Panc1 (cell line): ENCODE measurements at regions not wholly inside any gene's neighbourhood (a gene's known extent, or its start where the extent isn't known, plus 50 kb on each side); places are given as distances from the start of the nearest gene placed in this dataset.

Source experiments
- ATAC-seq: fragments of 200-7000 bp; cut with Tn5 transposase; 2 replicates; pipeline ENCODE4 v1.9.1; 2020; ENCODE audit warnings: mild to moderate bottlenecking, moderate library complexity
- BruUV-seq: library from RNA; stranded (reverse); fragments of 400-500 nt; replicated peaks from 2 replicates; lab custom pipeline; 2021; lab: Mats Ljungman, UMichigan
- CTCF ChIA-PET: fragments of 300-600 bp; sonication (Branson Sonifier 250); formaldehyde crosslinking; loops from one replicate; lab custom pipeline; 2022; ENCODE audit warnings: antibody characterized with exemption; lab: Charles Lee
- POLR2A ChIA-PET: fragments of 300-600 bp; sonication (Branson Sonifier 250); formaldehyde crosslinking; loops from one replicate; lab custom pipeline; 2022; ENCODE audit warnings: antibody characterized with exemption; lab: Charles Lee
- DNase-seq: peaks from one replicate; pipeline ENCODE4 v3.0.0-alpha.2; 2010; ENCODE audit warnings: low read depth, low spot score
- H3K27ac ChIP-seq: 2 replicates; pipeline ENCODE4 v1.5.1; 2011; ENCODE audit warnings: mild to moderate bottlenecking, low read length, inconsistent platforms
- H3K27me3 ChIP-seq: fragments of 200-500 bp; sonication (Bioruptor generic); 2 replicates; pipeline ENCODE4 v1.6.0; 2014; ENCODE audit warnings: low read length, inconsistent platforms; ENCODE audit not compliant: control insufficient read depth, insufficient read depth
- H3K36me3 ChIP-seq: fragments of 200-500 bp; sonication (Bioruptor generic); 2 replicates; pipeline ENCODE4 v1.5.1; 2014; ENCODE audit warnings: inconsistent platforms, mild to moderate bottlenecking, low read length, moderate library complexity; ENCODE audit not compliant: control insufficient read depth, insufficient read depth
- H3K4me1 ChIP-seq: 2 replicates; pipeline ENCODE4 v1.5.1; 2011; ENCODE audit warnings: inconsistent platforms, mild to moderate bottlenecking, low read length, moderate library complexity; ENCODE audit not compliant: control insufficient read depth, insufficient read depth
- H3K4me3 ChIP-seq, 2 experiments: 2 replicates each; pipeline ENCODE4 v1.5.1; 2011 to 2012; ENCODE audit warnings: low read depth in 2 of 2, low read length in 2 of 2, mild to moderate bottlenecking in 2 of 2, inconsistent platforms in 1 of 2, moderate library complexity in 1 of 2
- H3K9me3 ChIP-seq: fragments of 200-500 bp; sonication (Bioruptor generic); 2 replicates; pipeline ENCODE4 v1.5.1; 2014; ENCODE audit warnings: low read depth, mild to moderate bottlenecking, inconsistent platforms, low read length, moderate library complexity; ENCODE audit not compliant: control insufficient read depth, insufficient read depth
- POLR2AphosphoS5 ChIP-seq: IDR thresholded peaks from 2 replicates; pipeline ENCODE4 v1.6.1; 2012; ENCODE audit warnings: mild to moderate bottlenecking, low read depth, low read length, moderate library complexity
- SIN3A ChIP-seq: IDR thresholded peaks from 2 replicates; pipeline ENCODE4 v1.6.1; 2012; ENCODE audit warnings: low read depth, mild to moderate bottlenecking, low read length, moderate library complexity, borderline replicate concordance; ENCODE audit not compliant: insufficient read depth
- TCF7L2 ChIP-seq: IDR thresholded peaks from 2 replicates; pipeline ENCODE4 v1.6.1; 2011; ENCODE audit warnings: mild to moderate bottlenecking, low read depth, low read length, inconsistent platforms
- in situ Hi-C: cut with HindIII; loops from 2 replicates; pipeline ENCODE4 v1.10.0; 2016; ENCODE audit warnings: low sequenced_read_pairs, low pct_unique_long_range_greater_than_20kb
- intact Hi-C: fragments of 100-400 bp; cut with micrococcal nuclease; formaldehyde crosslinking; loops from one replicate; pipeline ENCODE4 v1.10.0; 2022; ENCODE audit not compliant: unreplicated experiment
- TF ChIP-seq, protein P1 (sequence below), 2 experiments: IDR thresholded peaks; 2 replicates each; pipeline ENCODE4 v1.6.1; 2011 to 2012; ENCODE audit warnings: low read depth in 2 of 2, control low read depth in 1 of 2, low read length in 1 of 2, mild to moderate bottlenecking in 1 of 2, moderate library complexity in 1 of 2; ENCODE audit not compliant: insufficient read depth in 1 of 2
- TF ChIP-seq, protein P2 (sequence below): fragments of 450-650 bp; IDR thresholded peaks from 2 replicates; pipeline ENCODE4 v1.5.1; 2017; ENCODE audit warnings: mild to moderate bottlenecking

DNA sequence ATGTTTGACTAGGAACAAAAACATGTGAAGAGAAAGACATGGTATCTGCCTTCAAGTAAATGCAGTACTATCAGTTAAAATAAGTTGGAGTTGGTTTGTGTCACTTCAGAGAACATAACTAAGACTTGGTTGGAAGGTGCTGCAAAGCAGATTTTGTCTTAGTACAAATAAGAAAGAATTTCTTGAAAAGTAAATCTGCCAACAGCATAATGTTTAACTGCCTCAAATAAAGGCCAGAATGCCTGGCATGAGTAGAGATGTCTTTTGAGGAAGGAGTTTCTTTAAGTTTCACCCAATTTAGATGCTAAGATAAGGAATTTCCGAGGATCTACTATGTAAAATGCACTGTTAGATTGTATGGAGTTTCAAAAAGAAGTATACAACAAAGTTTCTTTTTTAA lies 409.7 kb downstream of the PIK3C3 start:
- TF ChIP-seq, protein P1, sequence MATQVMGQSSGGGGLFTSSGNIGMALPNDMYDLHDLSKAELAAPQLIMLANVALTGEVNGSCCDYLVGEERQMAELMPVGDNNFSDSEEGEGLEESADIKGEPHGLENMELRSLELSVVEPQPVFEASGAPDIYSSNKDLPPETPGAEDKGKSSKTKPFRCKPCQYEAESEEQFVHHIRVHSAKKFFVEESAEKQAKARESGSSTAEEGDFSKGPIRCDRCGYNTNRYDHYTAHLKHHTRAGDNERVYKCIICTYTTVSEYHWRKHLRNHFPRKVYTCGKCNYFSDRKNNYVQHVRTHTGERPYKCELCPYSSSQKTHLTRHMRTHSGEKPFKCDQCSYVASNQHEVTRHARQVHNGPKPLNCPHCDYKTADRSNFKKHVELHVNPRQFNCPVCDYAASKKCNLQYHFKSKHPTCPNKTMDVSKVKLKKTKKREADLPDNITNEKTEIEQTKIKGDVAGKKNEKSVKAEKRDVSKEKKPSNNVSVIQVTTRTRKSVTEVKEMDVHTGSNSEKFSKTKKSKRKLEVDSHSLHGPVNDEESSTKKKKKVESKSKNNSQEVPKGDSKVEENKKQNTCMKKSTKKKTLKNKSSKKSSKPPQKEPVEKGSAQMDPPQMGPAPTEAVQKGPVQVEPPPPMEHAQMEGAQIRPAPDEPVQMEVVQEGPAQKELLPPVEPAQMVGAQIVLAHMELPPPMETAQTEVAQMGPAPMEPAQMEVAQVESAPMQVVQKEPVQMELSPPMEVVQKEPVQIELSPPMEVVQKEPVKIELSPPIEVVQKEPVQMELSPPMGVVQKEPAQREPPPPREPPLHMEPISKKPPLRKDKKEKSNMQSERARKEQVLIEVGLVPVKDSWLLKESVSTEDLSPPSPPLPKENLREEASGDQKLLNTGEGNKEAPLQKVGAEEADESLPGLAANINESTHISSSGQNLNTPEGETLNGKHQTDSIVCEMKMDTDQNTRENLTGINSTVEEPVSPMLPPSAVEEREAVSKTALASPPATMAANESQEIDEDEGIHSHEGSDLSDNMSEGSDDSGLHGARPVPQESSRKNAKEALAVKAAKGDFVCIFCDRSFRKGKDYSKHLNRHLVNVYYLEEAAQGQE (IDR thresholded peaks at IDR 0.05; ENCODE audit: insufficient read depth in 1 of 2, low read depth in 2 of 2, low read length in 1 of 2), result no peak
- no peak for TF ChIP-seq POLR2AphosphoS5
- no peak for TF ChIP-seq SIN3A
- no peak for TF ChIP-seq TCF7L2
- TF ChIP-seq, protein P2, sequence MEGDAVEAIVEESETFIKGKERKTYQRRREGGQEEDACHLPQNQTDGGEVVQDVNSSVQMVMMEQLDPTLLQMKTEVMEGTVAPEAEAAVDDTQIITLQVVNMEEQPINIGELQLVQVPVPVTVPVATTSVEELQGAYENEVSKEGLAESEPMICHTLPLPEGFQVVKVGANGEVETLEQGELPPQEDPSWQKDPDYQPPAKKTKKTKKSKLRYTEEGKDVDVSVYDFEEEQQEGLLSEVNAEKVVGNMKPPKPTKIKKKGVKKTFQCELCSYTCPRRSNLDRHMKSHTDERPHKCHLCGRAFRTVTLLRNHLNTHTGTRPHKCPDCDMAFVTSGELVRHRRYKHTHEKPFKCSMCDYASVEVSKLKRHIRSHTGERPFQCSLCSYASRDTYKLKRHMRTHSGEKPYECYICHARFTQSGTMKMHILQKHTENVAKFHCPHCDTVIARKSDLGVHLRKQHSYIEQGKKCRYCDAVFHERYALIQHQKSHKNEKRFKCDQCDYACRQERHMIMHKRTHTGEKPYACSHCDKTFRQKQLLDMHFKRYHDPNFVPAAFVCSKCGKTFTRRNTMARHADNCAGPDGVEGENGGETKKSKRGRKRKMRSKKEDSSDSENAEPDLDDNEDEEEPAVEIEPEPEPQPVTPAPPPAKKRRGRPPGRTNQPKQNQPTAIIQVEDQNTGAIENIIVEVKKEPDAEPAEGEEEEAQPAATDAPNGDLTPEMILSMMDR, result no peak
- no peak for DNase-seq
- Histone ChIP-seq H3K27me3 (no peaks in the 10 kb centered on the region), H3K36me3 (no peaks in the 10 kb centered on the region), H3K9me3 (no peaks in the 10 kb centered on the region), H3K27ac (no peak overlapping the region), H3K4me3 (no peak overlapping the region), H3K4me1 (no peaks in the 10 kb centered on the region)
- no peak for ATAC-seq
- CTCF ChIA-PET, result no interaction called here
- in situ Hi-C loops, result no loop called here
- no TSS peak for BruUV-seq
- intact Hi-C loops, result no loop called here
- POLR2A ChIA-PET, result no interaction called here

DNA sequence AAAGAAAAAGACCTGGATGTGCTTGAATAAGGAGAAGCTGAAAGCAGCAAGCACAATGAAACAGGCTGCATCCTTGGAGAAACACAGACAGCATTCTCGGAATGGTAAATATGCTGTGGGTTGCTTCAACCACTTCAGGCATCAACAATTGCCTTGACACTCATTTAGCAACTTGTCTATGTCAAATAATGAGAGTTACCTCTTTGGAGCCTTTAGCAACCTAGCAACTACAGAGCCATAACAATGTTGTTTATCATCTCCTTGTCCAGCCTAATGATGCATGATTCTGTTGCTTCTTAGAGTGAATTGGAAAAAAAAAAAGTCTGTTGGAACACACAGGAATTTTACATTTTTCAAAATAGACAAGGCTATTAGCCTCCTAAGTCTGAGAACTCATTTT lies 410.6 kb downstream of the PIK3C3 start:
- TF ChIP-seq, protein P2, result no peak
- TF ChIP-seq SIN3A, result no peak
- no peak for TF ChIP-seq POLR2AphosphoS5
- TF ChIP-seq, protein P1 (IDR thresholded peaks at IDR 0.05; ENCODE audit: insufficient read depth in 1 of 2, low read depth in 2 of 2, low read length in 1 of 2), result no peak
- TF ChIP-seq TCF7L2, result no peak
- no peak for ATAC-seq
- no TSS peak for BruUV-seq
- ChIA-PET POLR2A (no interaction called here), CTCF (no interaction called here)
- in situ Hi-C loops (no loop called here), intact Hi-C loops (no loop called here)
- Histone ChIP-seq H3K9me3 (no peaks in the 10 kb centered on the region), H3K4me1 (no peaks in the 10 kb centered on the region), H3K27me3 (no peaks in the 10 kb centered on the region), H3K27ac (no peak overlapping the region), H3K4me3 (no peak overlapping the region), H3K36me3 (no peaks in the 10 kb centered on the region)
- no peak for DNase-seq
